ENCODE measurements at regions not wholly inside any gene's neighbourhood (a gene's known extent, or its start where the extent isn't known, plus 50 kb on each side); places are given as distances from the start of the nearest gene placed in this dataset.

GRCh38 chr10:26380815-26381214 lies 57.3 kb upstream of the APBB1IP start:
- TF ChIP-seq POLR2A (IDR thresholded peaks at IDR 0.05; ENCODE audit: low read length), result no peak
- TF ChIP-seq GATA1 (IDR thresholded peaks at IDR 0.05; ENCODE audit: low read depth, low read length), result no peak
